Activated CD8-positive, alpha-beta memory T cell treated with anti-CD3 and anti-CD28 coated beads for 48 hours (primary cell): ENCODE measurements at regions not wholly inside any gene's neighbourhood (a gene's known extent, or its start where the extent isn't known, plus 50 kb on each side); places are given as distances from the start of the nearest gene placed in this dataset.

Experiments
- DNase-seq, 3 experiments: peaks; one replicate each; pipeline ENCODE4 v3.0.0-alpha.2; 2020; ENCODE audit warnings: low read depth in 2 of 3, low spot score in 2 of 3

GRCh38 chr6:22053391-22053997, 243.3 kb downstream of the PRL start:
- no peak for DNase-seq

GRCh38 chr6:22056398-22056797, 240.4 kb downstream of the PRL start:
- DNase-seq, result no peak

- no peak for DNase-seq
These were observed 238.9 kb downstream of the PRL start for GRCh38 chr6:22057962-22058361.

GRCh38 chr6:22059126-22059525, 237.7 kb downstream of the PRL start:
- no peak for DNase-seq

- DNase-seq, result no peak
These were observed 236.9 kb downstream of the PRL start for GRCh38 chr6:22059946-22060345.

GRCh38 chr6:22062807-22063408, 233.9 kb downstream of the PRL start:
- DNase-seq, result peak in 2 of 3 experiments; percentile 35 to 53

- no peak for DNase-seq
These were observed 232.3 kb downstream of the PRL start for GRCh38 chr6:22064558-22064957.

- DNase-seq, result no peak
These were observed 229.7 kb downstream of the PRL start for GRCh38 chr6:22067122-22067521.

GRCh38 chr6:22067671-22068070, 229.2 kb downstream of the PRL start:
- DNase-seq, result no peak

- no peak for DNase-seq
These were observed 228.1 kb downstream of the PRL start for GRCh38 chr6:22068561-22069305.

GRCh38 chr6:22069306-22069800, 227.5 kb downstream of the PRL start:
- no peak for DNase-seq

- DNase-seq, result no peak
These were observed 225.4 kb downstream of the PRL start for GRCh38 chr6:22071270-22072041.

- DNase-seq, result no peak
These were observed 223.9 kb downstream of the PRL start for GRCh38 chr6:22072949-22073348.

GRCh38 chr6:22073516-22074198, 223.2 kb downstream of the PRL start:
- no peak for DNase-seq

GRCh38 chr6:22078288-22078687, 218.5 kb downstream of the PRL start:
- no peak for DNase-seq

- no peak for DNase-seq
These were observed 217.9 kb downstream of the PRL start for GRCh38 chr6:22078802-22079545.

- DNase-seq, result no peak
These were observed 217.1 kb downstream of the PRL start for GRCh38 chr6:22079783-22080182.

- DNase-seq, result no peak
These were observed 215.1 kb downstream of the PRL start for GRCh38 chr6:22081709-22082108.

GRCh38 chr6:22082218-22082617, 214.6 kb downstream of the PRL start:
- DNase-seq, result no peak

- DNase-seq, result no peak
These were observed 213.7 kb downstream of the PRL start for GRCh38 chr6:22083119-22083518.
